IMR-90 (cell line): ENCODE measurements at regions not wholly inside any gene's neighbourhood (a gene's known extent, or its start where the extent isn't known, plus 50 kb on each side); places are given as distances from the start of the nearest gene placed in this dataset.

Source experiments
- ATAC-seq: fragments of 200-7000 bp; cut with Tn5 transposase; 2 replicates; pipeline ENCODE4 v1.9.1; 2020; ENCODE audit warnings: low read depth, mild to moderate bottlenecking, moderate library complexity
- BruUV-seq: library from RNA; stranded (reverse); fragments of 400-500 nt; replicated peaks from 2 replicates; lab custom pipeline; 2021; lab: Mats Ljungman, UMichigan
- CTCF ChIA-PET: fragments of 300-600 bp; formaldehyde crosslinking; extraction: SDS; loops from one replicate; lab custom pipeline; 2021; ENCODE audit warnings: antibody characterized with exemption; lab: Yijun Ruan, JAX
- POLR2A ChIA-PET: fragments of 300-600 bp; sonication (Branson Sonifier 250); formaldehyde crosslinking; loops from one replicate; lab custom pipeline; 2022; ENCODE audit warnings: antibody characterized with exemption; ENCODE audit not compliant: unreplicated experiment; lab: Charles Lee
- DNase-seq: peaks from one replicate; pipeline ENCODE4 v3.0.0; 2013
- H2AFZ ChIP-seq: replicated peaks from 2 replicates; pipeline ENCODE3; 2013; ENCODE audit warnings: low read length, mild to moderate bottlenecking; ENCODE audit not compliant: poor library complexity
- H2AK5ac ChIP-seq: 2 replicates; pipeline ENCODE4 v1.6.1; 2013; ENCODE audit warnings: low read depth, low read length, inconsistent platforms
- H2AK9ac ChIP-seq: replicated peaks from 2 replicates; pipeline ENCODE3; 2013; ENCODE audit warnings: mild to moderate bottlenecking, low read depth, low read length, moderate library complexity; ENCODE audit not compliant: poor library complexity
- H2BK120ac ChIP-seq: 2 replicates; pipeline ENCODE4 v1.6.1; 2013; ENCODE audit warnings: low read depth, low read length, inconsistent platforms
- H2BK15ac ChIP-seq: 3 replicates; pipeline ENCODE4 v1.6.1; 2013; ENCODE audit warnings: low read depth, low read length, inconsistent platforms
- H2BK20ac ChIP-seq: 2 replicates; pipeline ENCODE4 v1.6.1; 2013; ENCODE audit warnings: low read depth, mild to moderate bottlenecking, inconsistent platforms, low read length, moderate library complexity
- H2BK5ac ChIP-seq: 2 replicates; pipeline ENCODE4 v1.6.1; 2013; ENCODE audit warnings: mild to moderate bottlenecking, low read depth, low read length, inconsistent platforms; ENCODE audit not compliant: poor library complexity, severe bottlenecking
- H3K14ac ChIP-seq: replicated peaks from 2 replicates; pipeline ENCODE4 v1.6.1; 2013; ENCODE audit warnings: low read depth, low read length, inconsistent platforms
- H3K18ac ChIP-seq: 2 replicates; pipeline ENCODE4 v1.6.1; 2013; ENCODE audit warnings: low read depth, low read length, control low read depth
- H3K23ac ChIP-seq: 2 replicates; pipeline ENCODE4 v1.6.1; 2013; ENCODE audit warnings: low read depth, low read length, inconsistent platforms
- H3K27ac ChIP-seq: 2 replicates; pipeline ENCODE4 v1.5.1; 2013; ENCODE audit warnings: mild to moderate bottlenecking, control low read depth, low read length; ENCODE audit not compliant: insufficient read depth
- H3K27me3 ChIP-seq: 2 replicates; pipeline ENCODE4 v1.6.1; 2013; ENCODE audit warnings: low read length; ENCODE audit not compliant: control insufficient read depth, insufficient read depth
- H3K36me3 ChIP-seq: 2 replicates; pipeline ENCODE4 v1.6.1; 2013; ENCODE audit warnings: low read length, mixed read lengths; ENCODE audit not compliant: control insufficient read depth, insufficient read depth
- H3K4ac ChIP-seq: 2 replicates; pipeline ENCODE4 v1.6.1; 2013; ENCODE audit warnings: low read depth, low read length, inconsistent platforms
- H3K4me1 ChIP-seq: 2 replicates; pipeline ENCODE4 v1.6.1; 2013; ENCODE audit warnings: low read length, mixed read lengths; ENCODE audit not compliant: control insufficient read depth, insufficient read depth
- H3K4me2 ChIP-seq: 2 replicates; pipeline ENCODE4 v1.6.1; 2013; ENCODE audit warnings: low read depth, mild to moderate bottlenecking, control low read depth, low read length, moderate library complexity
- H3K4me3 ChIP-seq: 2 replicates; pipeline ENCODE4 v1.5.1; 2013; ENCODE audit warnings: low read depth, mild to moderate bottlenecking, control low read depth, low read length, moderate library complexity; ENCODE audit not compliant: insufficient read depth
- H3K56ac ChIP-seq: 2 replicates; pipeline ENCODE4 v1.6.1; 2013; ENCODE audit warnings: low read length, inconsistent platforms; ENCODE audit not compliant: insufficient read depth; ENCODE audit errors: extremely low read depth
- H3K79me1 ChIP-seq, 2 experiments: 2 replicates each; pipeline ENCODE4 v1.6.1; 2013; ENCODE audit warnings: low read length in 2 of 2, inconsistent platforms in 1 of 2, low read depth in 1 of 2
- H3K9ac ChIP-seq: 2 replicates; pipeline ENCODE4 v1.6.1; 2013; ENCODE audit warnings: low read depth, low read length, control low read depth
- H3K9me1 ChIP-seq: 2 replicates; pipeline ENCODE4 v1.6.1; 2013; ENCODE audit warnings: low read length, inconsistent platforms; ENCODE audit not compliant: insufficient read depth
- H3K9me3 ChIP-seq: 2 replicates; pipeline ENCODE4 v1.6.1; 2013; ENCODE audit warnings: low read length; ENCODE audit not compliant: control insufficient read depth, insufficient read depth
- H4K20me1 ChIP-seq: 2 replicates; pipeline ENCODE4 v1.6.1; 2013; ENCODE audit warnings: low read length, inconsistent platforms; ENCODE audit not compliant: insufficient read depth
- H4K5ac ChIP-seq: 2 replicates; pipeline ENCODE4 v1.6.1; 2013; ENCODE audit warnings: mild to moderate bottlenecking, low read depth, low read length, control low read depth
- H4K8ac ChIP-seq, 2 experiments: 2 replicates each; pipeline ENCODE4 v1.6.1; 2013; ENCODE audit warnings: low read depth in 2 of 2, low read length in 2 of 2, control low read depth in 1 of 2, inconsistent platforms in 1 of 2
- H4K91ac ChIP-seq: 2 replicates; pipeline ENCODE4 v1.6.1; 2013; ENCODE audit warnings: low read depth, low read length, inconsistent platforms; ENCODE audit not compliant: insufficient read depth
- BHLHE40 ChIP-seq: fragments of 150-350 bp; IDR thresholded peaks from 2 replicates; pipeline ENCODE4 v1.6.1; 2016; ENCODE audit warnings: mild to moderate bottlenecking, low read depth, low read length
- CEBPB ChIP-seq: IDR thresholded peaks from 2 replicates; pipeline ENCODE4 v1.6.1; 2012; ENCODE audit warnings: low read depth, low read length, improper control_type of control experiment
- FOS ChIP-seq: fragments of 150-350 bp; IDR thresholded peaks from 2 replicates; pipeline ENCODE4 v1.6.1; 2016; ENCODE audit warnings: low read depth, low read length
- MAFK ChIP-seq: IDR thresholded peaks from 2 replicates; pipeline ENCODE4 v1.6.1; 2012; ENCODE audit warnings: low read depth, low read length, improper control_type of control experiment
- MAZ ChIP-seq: IDR thresholded peaks from 2 replicates; pipeline ENCODE4 v1.6.1; 2012; ENCODE audit warnings: low read depth, mild to moderate bottlenecking, low read length, improper control_type of control experiment, moderate library complexity, borderline replicate concordance
- POLR2A ChIP-seq: IDR thresholded peaks from 2 replicates; pipeline ENCODE4 v1.6.1; 2012; ENCODE audit warnings: mild to moderate bottlenecking, low read depth, low read length
- RCOR1 ChIP-seq: IDR thresholded peaks from 2 replicates; pipeline ENCODE4 v1.6.1; 2012; ENCODE audit warnings: mild to moderate bottlenecking, low read length, improper control_type of control experiment; ENCODE audit not compliant: insufficient replicate concordance
- SMC3 ChIP-seq: fragments of 150-350 bp; IDR thresholded peaks from 2 replicates; pipeline ENCODE4 v1.6.1; 2016; ENCODE audit warnings: low read depth, mild to moderate bottlenecking, antibody characterized with exemption, low read length, moderate library complexity
- WGBS, 2 experiments: methylation state at CpG; one replicate each; pipeline versions ENCODE4 v1.1.5 to v1.1.7; 2013; ENCODE audit warnings: missing lambda C conversion rate in 2 of 2; ENCODE audit not compliant: insufficient read length in 1 of 2; ENCODE audit errors: extremely low coverage in 2 of 2; 5-methylcytosine and 5-hydroxymethylcytosine counted together
- dilution Hi-C: fragments of 300-500 bp; cut with HindIII; formaldehyde crosslinking; loops from one replicate; pipeline ENCODE4 v1.14.3; 2018; ENCODE audit warnings: low sequenced_read_pairs; ENCODE audit not compliant: unreplicated experiment
- in situ Hi-C: fragments of 300-500 bp; cut with MboI; formaldehyde crosslinking; loops from 3 replicates; pipeline ENCODE4 v1.14.3; 2019; ENCODE audit warnings: low sequenced_read_pairs, inconsistent platforms, mixed read lengths
- intact Hi-C: fragments of 100-400 bp; cut with micrococcal nuclease; formaldehyde crosslinking; loops from 2 replicates; pipeline ENCODE4 v1.10.0; 2022
- TF ChIP-seq, protein P1 (sequence below): fragments of 150-350 bp; IDR thresholded peaks from 2 replicates; pipeline ENCODE4 v1.6.1; 2016; ENCODE audit warnings: low read depth, mild to moderate bottlenecking, low read length, moderate library complexity, borderline replicate concordance
- TF ChIP-seq, protein P2 (sequence below): fragments of 150-350 bp; IDR thresholded peaks from 2 replicates; pipeline ENCODE4 v1.6.1; 2017; ENCODE audit warnings: mild to moderate bottlenecking, antibody characterized with exemption, low read length, low read depth

DNA sequence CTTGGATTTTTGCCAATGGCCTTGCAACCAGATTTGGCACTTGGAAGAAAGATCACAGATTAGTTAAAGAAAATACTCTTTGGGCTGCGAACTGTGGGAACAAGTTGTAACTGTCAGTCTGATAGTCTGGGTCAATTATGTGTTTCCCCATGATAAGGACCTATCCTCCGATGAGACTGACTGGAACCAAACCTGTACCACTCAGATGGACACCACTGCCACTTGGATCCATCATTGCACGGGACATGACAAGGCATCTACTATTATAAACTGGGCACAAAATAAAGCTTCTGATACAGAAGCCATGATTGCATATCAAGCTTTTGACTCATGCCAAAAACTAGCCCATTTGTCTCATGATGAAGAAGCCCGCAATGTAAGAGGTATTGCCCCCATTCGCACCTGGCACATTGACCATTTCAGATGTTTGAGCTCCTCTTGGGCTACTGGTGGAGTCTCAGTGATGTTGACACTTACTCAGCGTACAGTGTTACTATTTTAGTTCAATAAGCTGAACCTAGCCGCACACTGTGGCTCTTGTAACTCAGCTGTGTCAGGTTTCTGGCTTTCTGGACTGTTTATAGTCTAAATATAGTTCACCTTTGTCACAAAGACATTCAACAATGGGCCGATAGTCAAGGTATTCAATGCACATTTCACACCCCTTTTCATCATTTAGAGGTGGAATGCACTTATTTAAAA lies 179.8 kb upstream of the RBBP8 start:
- no peak for DNase-seq
- dilution Hi-C loops = no loop called here
- no peak overlapping the region for H4K91ac ChIP-seq
- no peaks in the 10 kb centered on the region for H3K36me3 ChIP-seq
- intact Hi-C loops = no loop called here
- no peak overlapping the region for H3K4ac ChIP-seq
- no peak overlapping the region for H3K4me3 ChIP-seq
- no peak overlapping the region for H2BK20ac ChIP-seq
- H3K9me3 ChIP-seq = no peaks in the 10 kb centered on the region
- no peak overlapping the region for H3K27ac ChIP-seq
- no peak overlapping the region for H3K56ac ChIP-seq
- H2BK120ac ChIP-seq = no peak overlapping the region
- no peak overlapping the region for H3K4me2 ChIP-seq
- ChIA-PET CTCF (interaction anchor here (1.0 kb wide), 1 partner anchor 9 kb away, joined by 3 read pairs; no protein-coding TSS in a partner anchor), POLR2A (no interaction called here)
- WGBS, 2 experiments = 63% methylated on average over 3 of the region's 8 CpGs; no CpG with 5 or more reads in 1 of the 2 experiments
- BruUV-seq = no TSS peak
- H2BK15ac ChIP-seq = no peak overlapping the region
- H4K5ac ChIP-seq = no peak overlapping the region
- no peak overlapping the region for H4K8ac ChIP-seq
- no peaks in the 10 kb centered on the region for H3K79me1 ChIP-seq
- H3K14ac ChIP-seq = no peak overlapping the region
- in situ Hi-C loops = loop anchor here (25.0 kb wide), 1 partner anchor 841 kb away; no protein-coding TSS in a partner anchor
- ATAC-seq = no peak
- H3K27me3 ChIP-seq = peaks cover 20% of the 10 kb centered on the region
- H3K4me1 ChIP-seq = no peaks in the 10 kb centered on the region
- no peak overlapping the region for H2BK5ac ChIP-seq
- no peak overlapping the region for H2AK9ac ChIP-seq
- no peaks in the 10 kb centered on the region for H3K9me1 ChIP-seq
- no peak overlapping the region for H3K9ac ChIP-seq
- H2AK5ac ChIP-seq = no peak overlapping the region
- no peak overlapping the region for H2AFZ ChIP-seq
- H3K18ac ChIP-seq = no peak overlapping the region
- no peak overlapping the region for H3K23ac ChIP-seq
- no peak for TF ChIP-seq MAZ
- TF ChIP-seq MAFK = no peak
- no peak for TF ChIP-seq CEBPB
- TF ChIP-seq, protein P1, sequence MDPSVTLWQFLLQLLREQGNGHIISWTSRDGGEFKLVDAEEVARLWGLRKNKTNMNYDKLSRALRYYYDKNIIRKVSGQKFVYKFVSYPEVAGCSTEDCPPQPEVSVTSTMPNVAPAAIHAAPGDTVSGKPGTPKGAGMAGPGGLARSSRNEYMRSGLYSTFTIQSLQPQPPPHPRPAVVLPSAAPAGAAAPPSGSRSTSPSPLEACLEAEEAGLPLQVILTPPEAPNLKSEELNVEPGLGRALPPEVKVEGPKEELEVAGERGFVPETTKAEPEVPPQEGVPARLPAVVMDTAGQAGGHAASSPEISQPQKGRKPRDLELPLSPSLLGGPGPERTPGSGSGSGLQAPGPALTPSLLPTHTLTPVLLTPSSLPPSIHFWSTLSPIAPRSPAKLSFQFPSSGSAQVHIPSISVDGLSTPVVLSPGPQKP = no peak
- no peak for TF ChIP-seq SMC3
- no peak for TF ChIP-seq FOS
- TF ChIP-seq RCOR1 = no peak
- TF ChIP-seq BHLHE40 = no peak
- no peak for TF ChIP-seq POLR2A
- TF ChIP-seq, protein P2, sequence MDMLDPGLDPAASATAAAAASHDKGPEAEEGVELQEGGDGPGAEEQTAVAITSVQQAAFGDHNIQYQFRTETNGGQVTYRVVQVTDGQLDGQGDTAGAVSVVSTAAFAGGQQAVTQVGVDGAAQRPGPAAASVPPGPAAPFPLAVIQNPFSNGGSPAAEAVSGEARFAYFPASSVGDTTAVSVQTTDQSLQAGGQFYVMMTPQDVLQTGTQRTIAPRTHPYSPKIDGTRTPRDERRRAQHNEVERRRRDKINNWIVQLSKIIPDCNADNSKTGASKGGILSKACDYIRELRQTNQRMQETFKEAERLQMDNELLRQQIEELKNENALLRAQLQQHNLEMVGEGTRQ = no peak
- no peaks in the 10 kb centered on the region for H4K20me1 ChIP-seq
